ENCODE measurements at regions not wholly inside any gene's neighbourhood (a gene's known extent, or its start where the extent isn't known, plus 50 kb on each side); places are given as distances from the start of the nearest gene placed in this dataset.

DNA sequence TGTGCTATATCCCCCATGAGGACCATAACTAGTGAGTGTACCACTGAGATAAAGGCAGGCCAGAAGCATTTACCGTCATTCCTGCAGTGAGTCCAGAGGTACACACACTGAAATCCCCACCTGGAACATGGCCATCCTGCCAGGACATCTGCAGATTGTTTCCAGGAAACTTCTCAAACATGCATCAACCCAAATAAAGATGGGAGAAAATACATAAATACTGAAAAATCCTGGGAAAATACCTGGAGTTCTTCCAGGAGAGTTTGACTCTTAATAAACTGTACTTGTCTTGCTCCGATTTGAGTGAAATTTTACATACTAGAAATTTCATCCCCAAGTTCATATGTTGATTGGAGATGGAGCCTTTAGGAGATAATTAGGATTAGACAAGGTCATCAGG lies 388.1 kb upstream of the KLHL29 start:
- no peak for DNase-seq (ENCODE audit: low read depth in 4 of 4, low spot score in 1 of 4)

DNA sequence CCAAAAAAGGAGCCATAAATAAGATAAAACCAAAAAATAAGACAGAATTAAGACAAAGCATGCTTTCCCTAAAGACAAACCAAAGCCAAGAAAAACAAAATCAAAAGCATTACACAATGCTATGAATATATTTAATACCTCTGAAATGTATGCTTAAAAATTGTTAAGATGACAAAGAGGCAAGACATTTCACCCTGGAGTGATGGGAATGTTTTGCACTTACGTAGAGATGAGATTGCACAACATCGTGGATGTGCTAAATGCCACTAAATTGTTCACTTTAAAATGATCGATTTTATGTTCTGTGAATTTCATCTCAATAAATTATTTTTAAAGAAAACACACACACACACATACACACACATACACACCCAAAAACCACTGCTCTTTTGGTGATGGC lies 386.6 kb upstream of the KLHL29 start:
- no peak for DNase-seq (ENCODE audit: low read depth in 4 of 4, low spot score in 1 of 4)

- no peak for DNase-seq (ENCODE audit: low read depth in 4 of 4, low spot score in 1 of 4)
These were observed 385.0 kb upstream of the KLHL29 start for GRCh38 chr2:22999951-23000350.

DNA sequence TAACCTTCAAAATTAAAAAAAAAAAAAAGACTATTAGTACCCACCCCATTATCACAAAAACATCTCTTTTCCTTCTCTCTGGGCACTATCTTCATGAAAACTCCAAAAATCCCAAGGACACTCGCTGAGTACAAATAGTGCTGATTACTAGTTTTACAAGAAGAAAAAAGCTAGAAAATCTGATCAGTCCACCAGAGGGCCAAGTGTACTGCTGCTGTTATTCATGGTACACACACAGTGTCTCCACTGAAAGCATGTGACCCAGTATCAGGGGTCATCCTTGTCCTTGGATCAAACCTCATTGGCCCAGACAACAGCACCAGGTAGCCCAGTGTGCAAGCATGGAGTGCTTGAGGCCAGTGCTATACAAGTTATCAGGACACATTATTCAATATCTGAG lies 382.7 kb upstream of the KLHL29 start:
- DNase-seq (ENCODE audit: low read depth in 4 of 4, low spot score in 1 of 4), result no peak

DNA sequence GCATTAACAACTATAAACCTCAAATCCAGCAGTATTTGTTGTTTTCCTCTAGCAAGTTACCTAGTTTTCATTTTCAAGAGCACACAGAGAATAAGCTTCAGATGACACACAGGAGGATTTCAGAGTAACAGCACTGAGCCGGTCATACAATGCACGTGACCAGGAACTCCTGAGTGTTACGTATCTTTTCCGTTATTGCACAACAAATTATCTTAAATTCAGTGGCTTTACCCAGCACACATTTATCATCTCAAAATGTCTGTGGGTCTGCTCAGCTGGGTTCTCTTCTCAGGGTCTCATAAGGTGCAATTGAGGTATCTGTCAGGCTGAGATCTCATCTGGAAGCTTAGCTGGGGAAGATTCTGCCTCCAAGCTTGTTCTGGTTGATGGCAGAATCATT lies 379.5 kb upstream of the KLHL29 start:
- DNase-seq (ENCODE audit: low read depth in 4 of 4, low spot score in 1 of 4), result no peak

GRCh38 chr2:23007631-23008235 lies 377.2 kb upstream of the KLHL29 start:
- DNase-seq (ENCODE audit: low read depth in 4 of 4, low spot score in 1 of 4), result no peak

- DNase-seq (ENCODE audit: low read depth in 4 of 4, low spot score in 1 of 4), result no peak
These were observed 376.5 kb upstream of the KLHL29 start for GRCh38 chr2:23008440-23008839.

- DNase-seq (ENCODE audit: low read depth in 4 of 4, low spot score in 1 of 4), result no peak
These were observed 376.0 kb upstream of the KLHL29 start for GRCh38 chr2:23008951-23009350.

DNA sequence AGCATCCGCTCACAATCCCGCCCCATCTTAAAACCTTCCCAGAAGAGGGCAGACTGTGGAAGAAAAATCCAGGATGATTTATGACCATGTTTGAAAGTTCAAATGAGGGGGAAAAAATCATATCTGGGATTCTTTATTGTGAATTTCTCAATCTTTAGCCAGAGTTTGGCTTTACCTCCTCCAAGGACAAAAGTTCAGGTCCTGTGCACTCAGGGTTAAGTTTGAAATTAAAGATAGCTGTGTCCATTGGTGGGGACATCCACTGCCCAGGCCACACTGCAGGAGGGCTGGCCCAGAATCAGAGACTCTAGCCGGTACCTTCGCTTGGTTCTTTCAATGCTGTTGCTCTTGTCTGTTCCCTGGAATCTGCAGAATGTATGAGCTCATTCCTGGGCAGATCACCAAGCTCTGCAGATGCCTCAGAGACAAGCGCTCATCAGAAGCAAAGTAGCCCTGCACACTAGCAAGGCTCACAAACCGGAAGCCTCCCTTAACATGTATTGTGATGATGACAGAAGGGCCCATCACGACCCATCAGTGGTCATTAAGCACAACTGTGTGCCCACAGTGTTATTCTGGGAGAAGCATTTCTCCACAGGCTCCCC lies 375.3 kb upstream of the KLHL29 start:
- no peak for DNase-seq (ENCODE audit: low read depth in 4 of 4, low spot score in 1 of 4)

GRCh38 chr2:23012499-23012898 lies 372.5 kb upstream of the KLHL29 start:
- DNase-seq (ENCODE audit: low read depth in 4 of 4, low spot score in 1 of 4), result no peak

DNA sequence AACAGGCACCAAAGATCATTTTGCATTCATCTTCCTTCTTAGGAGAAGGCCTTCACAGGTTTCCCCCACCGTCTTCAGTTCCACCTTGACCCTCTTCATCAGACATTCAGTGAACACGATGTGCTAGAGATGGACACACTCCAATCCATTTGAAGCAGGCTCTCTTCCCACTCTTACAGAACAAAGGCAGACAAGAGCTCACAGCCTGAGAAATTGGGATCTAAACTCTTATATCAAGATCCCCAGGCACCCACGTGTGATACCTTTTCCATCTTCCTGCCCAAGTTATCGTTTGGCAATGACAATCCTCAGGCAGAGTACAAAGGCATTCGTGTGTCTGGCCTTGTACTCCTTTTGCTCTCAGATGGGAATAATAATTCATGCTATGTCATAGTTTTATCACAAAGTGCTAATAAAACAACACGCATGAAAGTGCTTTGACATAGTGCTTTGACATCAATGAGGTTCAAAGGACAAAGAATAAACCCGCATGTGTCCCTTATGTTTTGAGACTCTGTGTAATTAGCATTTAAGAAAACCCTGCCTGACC lies 369.3 kb upstream of the KLHL29 start:
- DNase-seq (ENCODE audit: low read depth in 4 of 4, low spot score in 1 of 4), result no peak

DNA sequence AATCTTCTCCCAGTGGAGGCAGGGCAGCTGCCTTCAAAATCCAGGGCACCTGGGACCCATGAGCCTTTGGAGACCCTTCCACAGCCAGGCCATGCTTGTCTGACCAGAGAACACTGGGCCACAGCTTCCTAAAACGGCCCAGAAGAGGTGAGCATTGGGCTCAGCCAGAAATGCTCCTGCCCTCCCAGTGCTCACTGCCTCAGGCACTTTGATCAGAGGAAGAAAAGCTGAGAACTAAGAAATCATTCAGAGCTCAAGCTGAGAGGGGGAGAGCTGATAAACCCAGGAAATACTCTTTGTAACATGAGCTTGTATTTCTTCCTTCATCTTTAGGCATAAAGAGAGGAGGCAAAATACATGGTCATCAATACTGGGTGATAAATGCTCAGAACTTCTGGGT lies 365.5 kb upstream of the KLHL29 start:
- no peak for DNase-seq (ENCODE audit: low read depth in 4 of 4, low spot score in 1 of 4)

- no peak for DNase-seq (ENCODE audit: low read depth in 4 of 4, low spot score in 1 of 4)
These were observed 364.3 kb upstream of the KLHL29 start for GRCh38 chr2:23020659-23021058.

DNA sequence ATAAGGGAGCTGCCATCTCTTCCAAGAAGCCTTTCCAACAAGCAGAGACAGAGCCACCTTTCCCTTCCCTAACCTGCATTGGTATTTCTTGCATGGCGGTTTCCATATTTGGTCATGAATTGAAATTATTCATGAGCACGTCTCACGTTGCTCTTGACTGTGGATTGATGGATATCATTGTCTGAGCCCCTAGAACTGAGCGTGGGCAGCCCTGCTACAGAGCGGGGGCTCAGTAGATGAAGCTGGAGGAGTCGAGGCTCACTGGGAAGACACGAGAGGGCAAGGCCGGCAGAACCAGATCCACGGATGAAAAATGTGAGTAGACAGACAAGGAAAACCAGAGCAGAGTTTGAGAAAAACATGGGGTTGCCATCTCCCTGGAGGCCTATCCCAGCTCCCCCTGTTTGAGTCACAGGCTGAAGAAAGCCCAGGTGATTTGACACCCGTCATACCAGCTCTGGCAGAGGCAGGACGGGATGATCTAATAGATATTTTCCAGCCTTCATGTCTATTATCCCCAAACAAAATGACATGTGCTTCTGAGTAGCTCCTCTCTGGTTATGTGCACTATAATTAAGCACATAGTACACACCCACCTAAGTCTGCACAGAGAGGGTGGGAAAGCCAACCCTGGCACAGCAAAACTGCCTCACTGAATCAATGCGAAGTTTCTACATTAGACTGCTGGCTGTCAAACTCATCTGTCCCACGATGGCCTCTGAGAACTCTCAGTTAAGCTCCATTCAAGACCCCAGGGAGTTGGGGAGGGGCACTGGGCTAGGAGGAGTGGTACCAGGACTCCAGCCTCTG lies 363.5 kb upstream of the KLHL29 start:
- no peak for DNase-seq (ENCODE audit: low read depth in 4 of 4, low spot score in 1 of 4)

DNA sequence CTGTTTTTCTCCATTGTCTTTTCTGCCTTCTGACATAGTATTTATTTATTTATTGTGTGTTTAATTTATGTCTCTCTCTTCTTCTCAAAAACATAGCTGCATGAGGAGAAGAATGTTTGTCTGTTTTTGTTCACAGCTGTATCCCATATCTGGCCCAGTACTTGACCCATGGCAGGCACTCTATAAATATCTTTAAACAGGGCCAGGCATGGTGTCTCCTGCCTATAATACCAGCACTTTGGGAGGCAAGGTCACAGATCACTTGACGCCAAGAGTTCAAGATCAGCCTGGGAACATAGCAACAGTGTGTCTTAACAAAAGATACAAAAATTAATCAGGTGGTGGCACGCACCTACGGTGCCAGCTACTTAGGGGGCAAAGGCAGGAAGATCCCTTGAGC lies 361.3 kb upstream of the KLHL29 start:
- DNase-seq (ENCODE audit: low read depth in 4 of 4, low spot score in 1 of 4), result no peak

DNA sequence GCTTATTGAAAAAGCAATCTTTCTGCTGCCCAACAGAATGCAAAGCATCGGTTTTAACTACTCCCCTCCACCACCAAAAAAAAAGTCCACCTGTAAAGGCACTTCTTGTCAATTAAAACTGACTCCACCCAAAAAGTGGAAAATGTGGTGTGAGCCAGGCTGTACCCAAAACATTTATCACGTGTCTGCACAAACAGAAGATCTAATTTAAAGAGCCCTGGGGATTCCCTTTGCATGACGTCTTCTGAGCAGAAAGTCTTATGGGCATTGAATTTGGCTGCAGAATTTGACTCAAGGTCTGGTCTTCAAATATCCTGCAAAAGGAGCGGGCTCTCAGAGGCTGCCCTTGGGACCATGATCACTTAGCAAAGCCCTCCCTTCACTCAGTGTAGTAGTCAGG lies 358.3 kb upstream of the KLHL29 start:
- DNase-seq (ENCODE audit: low read depth in 4 of 4, low spot score in 1 of 4), result no peak

DNA sequence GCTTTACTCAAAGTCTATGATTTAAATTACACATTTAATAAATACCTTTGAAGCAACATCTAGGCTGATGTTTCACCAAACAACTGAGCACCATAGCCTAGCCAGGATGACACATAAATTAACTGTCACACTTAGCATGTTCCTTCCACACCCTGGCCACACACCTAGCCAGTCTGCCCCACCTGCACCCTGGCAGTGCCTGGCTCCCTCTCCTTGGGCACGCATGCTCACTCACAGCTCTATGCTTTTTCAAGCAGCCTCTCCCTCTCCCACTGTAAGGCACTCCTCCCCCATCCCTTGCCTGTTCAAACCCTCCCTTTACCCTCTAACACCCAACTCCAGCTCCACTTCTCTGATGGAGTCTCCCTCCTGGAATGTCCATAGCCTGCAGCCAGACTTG lies 357.6 kb upstream of the KLHL29 start:
- no peak for DNase-seq (ENCODE audit: low read depth in 4 of 4, low spot score in 1 of 4)

DNA sequence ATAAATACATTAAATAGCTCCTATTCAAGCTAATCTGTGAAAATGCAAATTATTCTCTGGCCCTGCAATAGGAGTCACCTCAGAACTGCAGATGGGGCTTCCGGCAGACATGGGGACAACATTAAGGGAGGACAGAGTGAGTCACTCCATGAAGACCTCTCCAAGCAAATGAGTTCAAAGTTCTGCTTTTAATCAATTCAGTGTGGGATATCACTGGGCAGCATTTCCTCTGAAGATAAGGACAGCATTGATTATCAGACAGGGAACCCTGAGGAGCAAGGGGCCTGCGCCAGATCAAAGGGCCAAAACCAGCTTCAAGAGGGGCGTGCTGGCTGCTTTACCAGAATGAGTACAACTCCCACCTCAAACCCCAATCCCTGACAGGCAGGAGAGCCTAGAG lies 356.9 kb upstream of the KLHL29 start:
- DNase-seq (ENCODE audit: low read depth in 4 of 4, low spot score in 1 of 4), result no peak

DNA sequence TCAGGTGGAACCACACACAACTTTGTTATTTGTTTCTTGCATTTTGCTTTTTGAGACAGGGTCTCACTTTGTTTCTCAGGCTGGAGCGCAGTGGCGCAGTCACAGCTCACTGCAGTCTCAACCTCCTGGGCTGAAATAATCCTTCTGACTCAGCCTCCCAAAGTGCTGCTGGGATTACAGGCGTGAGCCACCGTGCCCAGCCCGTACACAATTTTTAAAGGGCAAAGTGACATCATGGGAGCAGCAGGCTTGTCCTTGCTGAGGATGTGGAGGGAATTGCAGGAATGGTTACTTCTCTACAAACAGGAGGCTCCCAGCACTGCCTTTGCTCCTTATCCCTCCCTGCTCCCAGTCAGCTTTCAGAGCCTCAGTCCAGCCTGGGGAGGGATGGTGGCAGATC lies 355.9 kb upstream of the KLHL29 start:
- DNase-seq (ENCODE audit: low read depth in 4 of 4, low spot score in 1 of 4), result no peak

DNA sequence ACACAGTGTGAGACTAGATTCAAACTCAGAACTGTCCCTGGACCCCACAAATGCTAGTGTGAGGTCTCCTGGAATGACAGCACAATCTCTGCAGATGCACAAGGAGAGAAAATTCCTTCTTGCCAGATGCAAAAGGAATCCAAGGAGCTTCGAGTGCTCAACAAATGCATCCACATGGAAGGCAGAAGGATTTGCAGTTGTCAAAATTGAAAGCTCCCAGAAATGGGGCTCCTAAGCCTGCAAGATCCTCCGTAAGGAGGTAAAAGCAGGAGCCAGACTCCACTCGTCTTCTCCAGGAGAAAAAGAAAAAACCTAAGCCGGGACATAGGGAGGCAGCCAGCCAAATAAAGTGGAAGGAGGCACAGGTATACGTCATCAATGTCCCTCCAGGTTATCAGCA lies 355.0 kb upstream of the KLHL29 start:
- DNase-seq (ENCODE audit: low read depth in 4 of 4, low spot score in 1 of 4), result no peak

DNA sequence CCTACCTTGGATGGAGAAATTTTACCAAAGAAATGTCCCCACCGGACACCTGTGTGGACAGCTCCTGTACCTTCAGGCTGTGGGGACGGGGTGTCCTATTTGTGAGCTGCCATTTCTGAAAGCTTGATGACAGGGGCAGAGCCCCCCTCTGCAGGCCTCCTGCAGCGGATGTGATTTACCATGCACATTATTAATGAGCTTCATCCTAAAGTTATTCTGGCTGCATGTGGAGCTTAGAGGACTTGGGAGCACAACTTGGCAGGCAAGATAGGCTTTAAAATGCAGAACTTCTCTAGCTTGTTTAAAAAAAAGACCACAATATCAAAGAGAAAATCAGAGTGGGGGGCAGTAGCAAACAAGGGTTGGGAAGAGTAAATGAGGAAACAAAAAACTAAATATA lies 350.0 kb upstream of the KLHL29 start:
- DNase-seq (ENCODE audit: low read depth in 4 of 4, low spot score in 1 of 4), result no peak

DNA sequence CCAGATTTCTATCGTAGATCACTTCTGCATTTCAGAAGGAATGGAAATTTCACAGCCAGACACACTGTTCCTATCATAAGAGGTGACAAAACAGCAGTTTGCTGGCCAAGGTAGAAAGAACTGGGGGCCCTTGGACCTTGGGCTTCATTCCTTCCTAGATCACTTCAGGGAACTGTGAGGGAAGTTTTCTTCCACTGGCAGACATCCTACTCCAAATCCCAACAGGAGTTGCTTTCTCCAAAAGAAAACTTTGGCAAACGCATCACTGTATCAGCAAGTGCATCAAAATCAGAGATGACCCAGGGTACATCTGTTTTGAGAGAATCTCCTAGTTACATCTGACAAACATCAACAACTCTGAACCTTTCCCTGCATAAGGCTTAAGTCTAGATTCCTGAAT lies 348.4 kb upstream of the KLHL29 start:
- no peak for DNase-seq (ENCODE audit: low read depth in 4 of 4, low spot score in 1 of 4)
